GM12873 (cell line): ENCODE measurements at regions not wholly inside any gene's neighbourhood (a gene's known extent, or its start where the extent isn't known, plus 50 kb on each side); places are given as distances from the start of the nearest gene placed in this dataset.

Experiments used
- CTCF ChIP-seq: IDR thresholded peaks from 2 replicates; pipeline ENCODE4 v1.5.1; 2012; ENCODE audit warnings: low read depth, mild to moderate bottlenecking, moderate library complexity, low read length, control low read depth; ENCODE audit not compliant: insufficient read depth; ENCODE audit errors: missing control alignments

GRCh38 chr15:81473177-81473576 is 99.2 kb upstream of the TMC3 start:
- no peak for TF ChIP-seq CTCF

GRCh38 chr15:81471151-81471550 is 97.1 kb upstream of the TMC3 start:
- no peak for TF ChIP-seq CTCF

- no peak for TF ChIP-seq CTCF
Measured at GRCh38 chr15:81469154-81469553, 95.1 kb upstream of the TMC3 start.

GRCh38 chr15:81466741-81467140 is 92.7 kb upstream of the TMC3 start:
- TF ChIP-seq CTCF, result no peak

- TF ChIP-seq CTCF, result no peak
Measured at GRCh38 chr15:81454024-81454423, 80.0 kb upstream of the TMC3 start.

GRCh38 chr15:81450721-81451120 is 76.7 kb upstream of the TMC3 start:
- no peak for TF ChIP-seq CTCF

GRCh38 chr15:81449836-81450474 is 75.9 kb upstream of the TMC3 start:
- TF ChIP-seq CTCF, result no peak
